Left ventricle myocardium inferior (tissue), 1 donor: ENCODE measurements at regions not wholly inside any gene's neighbourhood (a gene's known extent, or its start where the extent isn't known, plus 50 kb on each side); places are given as distances from the start of the nearest gene placed in this dataset.

Experiments
- DNase-seq: peaks from one replicate; pipeline ENCODE4 v3.0.0-alpha.2; 2020
- H3K27ac ChIP-seq: fragments of 200-600 bp; replicated peaks from 2 replicates; pipeline ENCODE4 v1.8.0; 2021
- H3K27me3 ChIP-seq: fragments of 200-600 bp; 2 replicates; pipeline ENCODE4 v1.8.0; 2021; ENCODE audit warnings: low read depth
- H3K36me3 ChIP-seq: fragments of 200-600 bp; 2 replicates; pipeline ENCODE4 v1.8.0; 2021
- H3K4me1 ChIP-seq: fragments of 200-600 bp; 2 replicates; pipeline ENCODE4 v1.8.0; 2021
- H3K4me3 ChIP-seq: fragments of 200-600 bp; 2 replicates; pipeline ENCODE4 v1.8.0; 2021; ENCODE audit warnings: mild to moderate bottlenecking, moderate library complexity
- H3K9me3 ChIP-seq: fragments of 200-600 bp; replicated peaks from 2 replicates; pipeline ENCODE4 v1.8.0; 2021
- intact Hi-C: fragments of 100-400 bp; cut with micrococcal nuclease; formaldehyde crosslinking; loops from one replicate; pipeline ENCODE4 v1.11.0; 2022
- TF ChIP-seq, protein P1 (sequence below): fragments of 200-600 bp; IDR thresholded peaks from 2 replicates; pipeline ENCODE4 v1.8.0; 2021; ENCODE audit warnings: antibody characterized with exemption, mild to moderate bottlenecking, borderline replicate concordance
- donor health status: DM: no; HTN: yes; CAD: no; lungs with severe emphysema.

DNA sequence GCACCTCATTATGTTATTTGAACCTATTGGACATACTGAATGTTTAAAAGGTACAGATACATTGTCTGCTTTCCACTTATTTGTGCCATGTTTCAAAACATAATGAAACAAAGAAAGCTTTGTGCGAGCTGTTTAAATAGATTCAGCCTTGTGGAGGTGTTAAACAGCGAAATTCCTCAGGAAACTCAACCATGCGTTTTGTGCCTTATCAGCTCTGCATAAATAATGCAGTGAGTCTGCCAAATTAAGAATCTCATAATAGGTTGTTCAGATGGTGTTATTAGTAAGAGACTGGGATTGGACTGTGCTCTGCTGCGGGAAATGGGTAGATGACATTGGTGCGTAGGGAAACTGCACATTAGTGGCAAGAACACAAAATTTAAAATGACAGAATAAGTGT is 163.7 kb upstream of the CLEC14A start:
- H3K27me3 ChIP-seq, result no peaks in the 10 kb centered on the region
- peaks cover 5% of the 10 kb centered on the region for H3K4me1 ChIP-seq
- intact Hi-C loops, result no loop called here
- TF ChIP-seq, protein P1, sequence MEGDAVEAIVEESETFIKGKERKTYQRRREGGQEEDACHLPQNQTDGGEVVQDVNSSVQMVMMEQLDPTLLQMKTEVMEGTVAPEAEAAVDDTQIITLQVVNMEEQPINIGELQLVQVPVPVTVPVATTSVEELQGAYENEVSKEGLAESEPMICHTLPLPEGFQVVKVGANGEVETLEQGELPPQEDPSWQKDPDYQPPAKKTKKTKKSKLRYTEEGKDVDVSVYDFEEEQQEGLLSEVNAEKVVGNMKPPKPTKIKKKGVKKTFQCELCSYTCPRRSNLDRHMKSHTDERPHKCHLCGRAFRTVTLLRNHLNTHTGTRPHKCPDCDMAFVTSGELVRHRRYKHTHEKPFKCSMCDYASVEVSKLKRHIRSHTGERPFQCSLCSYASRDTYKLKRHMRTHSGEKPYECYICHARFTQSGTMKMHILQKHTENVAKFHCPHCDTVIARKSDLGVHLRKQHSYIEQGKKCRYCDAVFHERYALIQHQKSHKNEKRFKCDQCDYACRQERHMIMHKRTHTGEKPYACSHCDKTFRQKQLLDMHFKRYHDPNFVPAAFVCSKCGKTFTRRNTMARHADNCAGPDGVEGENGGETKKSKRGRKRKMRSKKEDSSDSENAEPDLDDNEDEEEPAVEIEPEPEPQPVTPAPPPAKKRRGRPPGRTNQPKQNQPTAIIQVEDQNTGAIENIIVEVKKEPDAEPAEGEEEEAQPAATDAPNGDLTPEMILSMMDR, result no peak
- peaks cover 35% of the 10 kb centered on the region for H3K9me3 ChIP-seq
- H3K4me3 ChIP-seq, result peak overlapping the region; percentile 29
- H3K36me3 ChIP-seq, result no peaks in the 10 kb centered on the region
- no peak overlapping the region for H3K27ac ChIP-seq
- no peak for DNase-seq

DNA sequence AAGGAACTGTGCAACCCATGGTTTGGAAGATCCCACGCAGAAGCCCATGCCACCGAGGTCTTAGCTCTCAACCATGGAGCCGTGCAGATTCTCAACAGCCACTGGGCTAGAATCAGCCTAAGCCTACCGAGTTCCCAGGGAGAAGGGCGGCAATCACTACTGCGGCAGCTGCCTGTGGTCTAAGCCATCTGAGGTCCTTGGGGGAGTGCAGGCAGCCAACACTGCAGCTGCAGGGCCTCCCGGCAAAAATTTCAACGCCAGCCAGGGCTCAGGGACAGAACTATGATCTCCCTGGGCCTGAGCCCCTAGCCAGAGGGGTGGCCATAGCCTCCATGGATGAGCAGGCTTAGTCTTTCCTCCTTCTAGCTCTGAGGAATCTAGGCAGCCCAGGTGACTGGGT is 156.8 kb upstream of the CLEC14A start:
- intact Hi-C loops, result no loop called here
- Histone ChIP-seq H3K36me3 (no peaks in the 10 kb centered on the region), H3K4me3 (no peak overlapping the region), H3K9me3 (peaks cover 8% of the 10 kb centered on the region), H3K27me3 (no peaks in the 10 kb centered on the region), H3K4me1 (no peaks in the 10 kb centered on the region), H3K27ac (no peak overlapping the region)
- TF ChIP-seq, protein P1, result no peak
- DNase-seq, result peak; percentile 19

DNA sequence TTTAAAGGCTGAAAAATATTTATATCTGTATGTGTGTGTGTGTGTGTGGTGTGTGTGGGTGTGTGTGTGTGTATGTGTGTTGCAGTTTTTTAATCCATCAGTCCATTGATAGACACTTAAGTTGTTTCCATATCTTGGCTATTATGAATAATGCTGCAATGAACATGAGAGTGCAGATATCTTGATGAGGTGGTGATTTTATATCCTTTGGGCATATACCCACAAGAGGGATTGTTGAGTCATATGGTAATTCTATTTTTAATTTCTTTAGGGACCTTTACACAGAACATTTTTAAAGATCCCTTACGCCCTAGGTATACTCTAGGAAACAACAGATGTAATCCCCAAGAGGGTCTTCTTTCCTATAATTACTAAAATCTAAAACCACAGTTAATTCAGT is 154.5 kb upstream of the CLEC14A start:
- Histone ChIP-seq H3K27ac (no peak overlapping the region), H3K9me3 (no peaks in the 10 kb centered on the region), H3K4me1 (no peaks in the 10 kb centered on the region), H3K36me3 (no peaks in the 10 kb centered on the region), H3K27me3 (no peaks in the 10 kb centered on the region), H3K4me3 (no peak overlapping the region)
- TF ChIP-seq, protein P1, result no peak
- intact Hi-C loops, result no loop called here
- DNase-seq, result no peak

DNA sequence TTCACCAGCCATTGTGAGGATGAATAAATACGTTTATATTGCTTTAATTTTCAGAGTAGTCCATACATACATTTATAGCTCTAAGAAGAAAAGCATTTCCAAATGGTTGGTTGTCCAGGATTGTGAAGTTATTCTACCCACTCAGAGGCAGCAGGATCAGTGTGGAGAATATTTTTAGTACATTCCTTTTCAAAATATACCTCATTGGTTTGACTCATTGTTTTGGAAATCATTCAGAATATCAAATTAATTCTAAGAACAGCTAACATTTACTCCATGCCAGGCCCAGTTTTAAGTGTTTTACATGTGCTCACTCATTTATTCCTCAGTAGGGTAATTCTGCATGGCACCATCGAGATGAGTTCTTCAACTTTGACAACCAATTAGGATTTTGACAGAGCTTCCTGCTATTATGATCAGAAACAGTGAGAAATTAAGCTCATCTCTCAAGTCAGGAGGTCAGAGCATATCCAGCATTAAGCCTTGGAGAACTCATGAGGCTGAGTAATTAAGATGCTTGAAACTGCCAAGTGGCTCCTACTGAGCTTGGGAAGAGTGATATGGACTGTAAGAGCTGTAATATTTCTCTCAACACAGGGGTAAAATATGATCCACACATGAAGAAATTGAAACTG is 153.3 kb upstream of the CLEC14A start:
- H3K4me1 ChIP-seq, result no peaks in the 10 kb centered on the region
- H3K27me3 ChIP-seq, result no peaks in the 10 kb centered on the region
- no peak for DNase-seq
- intact Hi-C loops, result no loop called here
- H3K36me3 ChIP-seq, result no peaks in the 10 kb centered on the region
- no peaks in the 10 kb centered on the region for H3K9me3 ChIP-seq
- no peak overlapping the region for H3K27ac ChIP-seq
- H3K4me3 ChIP-seq, result no peak overlapping the region
- TF ChIP-seq, protein P1, result no peak

DNA sequence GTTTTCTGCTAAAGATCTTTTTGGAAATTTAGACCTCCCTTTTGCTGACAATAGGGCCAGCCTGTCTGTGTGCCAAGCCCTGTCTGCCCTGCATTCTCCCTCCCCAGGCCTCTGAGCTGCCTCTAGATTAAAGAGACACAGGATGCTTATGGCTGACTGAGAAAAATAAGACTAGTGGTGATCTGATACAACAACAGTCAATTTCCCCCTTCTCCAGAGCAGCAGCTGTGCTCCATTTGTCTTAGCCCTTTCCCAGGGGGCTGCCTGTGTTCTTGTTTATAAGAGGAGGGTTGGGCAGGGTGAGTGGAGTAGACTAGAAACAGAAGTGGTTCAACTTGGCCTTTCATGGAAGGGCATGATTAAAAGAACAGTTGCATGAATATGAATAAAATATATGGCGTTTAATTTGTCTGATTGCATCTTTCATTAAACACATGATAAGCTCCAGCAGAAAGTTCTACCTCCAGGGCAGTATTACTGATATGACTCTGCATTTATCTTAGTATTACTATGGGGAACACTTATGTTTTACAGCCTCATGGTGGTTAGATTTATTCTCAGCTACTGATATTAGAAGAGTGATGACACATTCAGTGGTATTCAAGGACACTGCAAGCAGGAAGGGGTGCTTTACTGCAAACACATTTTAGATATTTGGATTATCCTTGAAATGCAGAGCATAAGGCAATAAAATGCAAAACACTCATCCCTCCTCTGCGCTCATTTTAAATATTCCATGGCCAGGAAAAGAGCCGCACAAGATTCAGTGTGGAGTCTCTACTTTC is 150.2 kb upstream of the CLEC14A start:
- H3K4me3 ChIP-seq, result no peak overlapping the region
- H3K27me3 ChIP-seq, result no peaks in the 10 kb centered on the region
- no peak overlapping the region for H3K27ac ChIP-seq
- DNase-seq, result no peak
- TF ChIP-seq, protein P1, result no peak
- H3K4me1 ChIP-seq, result no peaks in the 10 kb centered on the region
- H3K9me3 ChIP-seq, result no peaks in the 10 kb centered on the region
- intact Hi-C loops, result no loop called here
- no peaks in the 10 kb centered on the region for H3K36me3 ChIP-seq
